Effector memory CD8-positive, alpha-beta T cell (primary cell): ENCODE measurements at regions not wholly inside any gene's neighbourhood (a gene's known extent, or its start where the extent isn't known, plus 50 kb on each side); places are given as distances from the start of the nearest gene placed in this dataset.

ENCODE experiments used
- ATAC-seq: fragments of 150-1000 bp; cut with Tn5 transposase; replicated peaks from 2 replicates; pipeline ENCODE4 v1.10.0; 2021; ENCODE audit warnings: mild to moderate bottlenecking, moderate library complexity
- DNase-seq, 3 experiments: peaks; one replicate each; pipeline ENCODE4 v3.0.0; 2021
- H3K27ac Mint-ChIP-seq, 2 donors: one replicate each; pipeline ENCODE4 v1.8.0; 2022; ENCODE audit warnings: mild to moderate bottlenecking in 2 of 2, mixed read lengths in 2 of 2, moderate library complexity in 2 of 2
- H3K27me3 Mint-ChIP-seq, 2 donors: one replicate each; pipeline ENCODE4 v1.8.0; 2022; ENCODE audit warnings: mixed read lengths in 2 of 2
- H3K36me3 Mint-ChIP-seq: one replicate; pipeline ENCODE4 v1.8.0; 2022; ENCODE audit warnings: mild to moderate bottlenecking, moderate library complexity, mixed read lengths; ENCODE audit not compliant: insufficient read depth
- H3K4me1 Mint-ChIP-seq, 2 donors: one replicate each; pipeline ENCODE4 v1.8.0; 2022; ENCODE audit warnings: low read depth in 2 of 2, mixed read lengths in 2 of 2
- H3K4me3 Mint-ChIP-seq, 2 donors: one replicate each; pipeline ENCODE4 v1.8.0; 2022; ENCODE audit warnings: mild to moderate bottlenecking in 2 of 2, mixed read lengths in 2 of 2, moderate library complexity in 2 of 2
- H3K9me3 Mint-ChIP-seq, 2 donors: one replicate each; pipeline ENCODE4 v1.8.0; 2022; ENCODE audit warnings: mixed read lengths in 2 of 2

GRCh38 chr17:77738751-77739531 is 219.6 kb upstream of the TNRC6C start:
- peaks cover 0 to 40% of the 10 kb centered on the region in 2 donors for H3K27me3 Mint-ChIP-seq
- DNase-seq (no peak), ATAC-seq (no peak)
- no peaks in the 10 kb centered on the region for H3K9me3 Mint-ChIP-seq
- H3K27ac Mint-ChIP-seq = no peak overlapping the region
- peaks cover 0 to 2% of the 10 kb centered on the region in 2 donors for H3K4me1 Mint-ChIP-seq
- no peaks in the 10 kb centered on the region for H3K36me3 Mint-ChIP-seq
- no peak overlapping the region for H3K4me3 Mint-ChIP-seq

- peaks cover 0 to 2% of the 10 kb centered on the region in 2 donors for H3K4me1 Mint-ChIP-seq
- no peaks in the 10 kb centered on the region for H3K36me3 Mint-ChIP-seq
- DNase-seq (no peak), ATAC-seq (no peak)
- no peak overlapping the region for H3K27ac Mint-ChIP-seq
- H3K27me3 Mint-ChIP-seq = peaks cover 0 to 33% of the 10 kb centered on the region in 2 donors
- H3K9me3 Mint-ChIP-seq = no peaks in the 10 kb centered on the region
- no peak overlapping the region for H3K4me3 Mint-ChIP-seq
Observed at GRCh38 chr17:77740481-77740880, 218.0 kb upstream of the TNRC6C start.

- ATAC-seq = no peak
- peak; percentile 22 to 28 (median 26) for DNase-seq
- H3K36me3 Mint-ChIP-seq = no peaks in the 10 kb centered on the region
Observed at GRCh38 chr17:77741109-77741508, 217.4 kb upstream of the TNRC6C start.

GRCh38 chr17:77742579-77742978 is 215.9 kb upstream of the TNRC6C start:
- Mint-ChIP-seq H3K27ac (no peak overlapping the region), H3K9me3 (no peaks in the 10 kb centered on the region), H3K4me3 (no peak overlapping the region), H3K4me1 (peaks cover 0 to 2% of the 10 kb centered on the region in 2 donors), H3K36me3 (no peaks in the 10 kb centered on the region), H3K27me3 (peaks cover 0 to 23% of the 10 kb centered on the region in 2 donors)
- DNase-seq (no peak), ATAC-seq (no peak)

More at GRCh38 chr17:77741109-77741508, 217.4 kb upstream of the TNRC6C start:
- Mint-ChIP-seq H3K4me1 (peaks cover 0 to 2% of the 10 kb centered on the region in 2 donors), H3K9me3 (no peaks in the 10 kb centered on the region), H3K27me3 (peaks cover 0 to 30% of the 10 kb centered on the region in 2 donors), H3K27ac (no peak overlapping the region), H3K4me3 (no peak overlapping the region)

- DNase-seq = no peak
- H3K27me3 Mint-ChIP-seq = peaks cover 0 to 12% of the 10 kb centered on the region in 2 donors
- ATAC-seq = no peak
- no peaks in the 10 kb centered on the region for H3K9me3 Mint-ChIP-seq
- no peak overlapping the region for H3K4me3 Mint-ChIP-seq
- no peaks in the 10 kb centered on the region for H3K36me3 Mint-ChIP-seq
- H3K4me1 Mint-ChIP-seq = no peaks in the 10 kb centered on the region
- H3K27ac Mint-ChIP-seq = no peak overlapping the region
Observed at GRCh38 chr17:77744066-77744988, 214.2 kb upstream of the TNRC6C start.

- Mint-ChIP-seq H3K27ac (no peak overlapping the region), H3K4me3 (no peak overlapping the region), H3K4me1 (peaks cover 0 to 2% of the 10 kb centered on the region in 2 donors), H3K9me3 (no peaks in the 10 kb centered on the region), H3K36me3 (no peaks in the 10 kb centered on the region), H3K27me3 (peaks cover 0 to 16% of the 10 kb centered on the region in 2 donors)
- no peak for ATAC-seq
- DNase-seq = no peak
Observed at GRCh38 chr17:77745702-77746101, 212.8 kb upstream of the TNRC6C start.

GRCh38 chr17:77746393-77746792 is 212.1 kb upstream of the TNRC6C start:
- DNase-seq (no peak), ATAC-seq (no peak)
- Mint-ChIP-seq H3K36me3 (no peaks in the 10 kb centered on the region), H3K27me3 (peaks cover 0 to 18% of the 10 kb centered on the region in 2 donors), H3K9me3 (no peaks in the 10 kb centered on the region), H3K27ac (no peak overlapping the region), H3K4me1 (peaks cover 0 to 2% of the 10 kb centered on the region in 2 donors), H3K4me3 (no peak overlapping the region)

GRCh38 chr17:77746896-77747554 is 211.5 kb upstream of the TNRC6C start:
- no peaks in the 10 kb centered on the region for H3K9me3 Mint-ChIP-seq
- no peak overlapping the region for H3K4me3 Mint-ChIP-seq
- ATAC-seq (no peak), DNase-seq (no peak)
- peaks cover 0 to 18% of the 10 kb centered on the region in 2 donors for H3K27me3 Mint-ChIP-seq
- H3K27ac Mint-ChIP-seq = no peak overlapping the region
- peaks cover 0 to 2% of the 10 kb centered on the region in 2 donors for H3K4me1 Mint-ChIP-seq
- no peaks in the 10 kb centered on the region for H3K36me3 Mint-ChIP-seq

GRCh38 chr17:77748436-77748835 is 210.1 kb upstream of the TNRC6C start:
- H3K36me3 Mint-ChIP-seq = no peaks in the 10 kb centered on the region
- no peaks in the 10 kb centered on the region for H3K9me3 Mint-ChIP-seq
- DNase-seq = no peak
- peaks cover 0 to 18% of the 10 kb centered on the region in 2 donors for H3K27me3 Mint-ChIP-seq
- peak overlapping the region in 1 of 2 donors; percentile 29 for H3K27ac Mint-ChIP-seq
- no peak overlapping the region for H3K4me3 Mint-ChIP-seq
- peaks cover 0 to 2% of the 10 kb centered on the region in 2 donors for H3K4me1 Mint-ChIP-seq
- no peak for ATAC-seq

GRCh38 chr17:77749321-77749751 is 209.2 kb upstream of the TNRC6C start:
- Mint-ChIP-seq H3K9me3 (no peaks in the 10 kb centered on the region), H3K4me3 (no peak overlapping the region), H3K4me1 (peaks cover 0 to 2% of the 10 kb centered on the region in 2 donors), H3K27ac (no peak overlapping the region), H3K36me3 (no peaks in the 10 kb centered on the region), H3K27me3 (peaks cover 0 to 19% of the 10 kb centered on the region in 2 donors)
- no peak for ATAC-seq
- no peak for DNase-seq

- H3K36me3 Mint-ChIP-seq = no peaks in the 10 kb centered on the region
- H3K4me3 Mint-ChIP-seq = no peak overlapping the region
- no peaks in the 10 kb centered on the region for H3K9me3 Mint-ChIP-seq
- DNase-seq (no peak), ATAC-seq (no peak)
- peaks cover 0 to 17% of the 10 kb centered on the region in 2 donors for H3K27me3 Mint-ChIP-seq
- H3K27ac Mint-ChIP-seq = no peak overlapping the region
- peaks cover 0 to 2% of the 10 kb centered on the region in 2 donors for H3K4me1 Mint-ChIP-seq
Observed at GRCh38 chr17:77749989-77750388, 208.5 kb upstream of the TNRC6C start.

GRCh38 chr17:77750427-77751043 is 208.0 kb upstream of the TNRC6C start:
- ATAC-seq (no peak), DNase-seq (no peak)
- Mint-ChIP-seq H3K9me3 (no peaks in the 10 kb centered on the region), H3K4me1 (peaks cover 0 to 2% of the 10 kb centered on the region in 2 donors), H3K36me3 (no peaks in the 10 kb centered on the region), H3K27me3 (peaks cover 0 to 16% of the 10 kb centered on the region in 2 donors), H3K27ac (no peak overlapping the region), H3K4me3 (no peak overlapping the region)

- peaks cover 0 to 2% of the 10 kb centered on the region in 2 donors for H3K4me1 Mint-ChIP-seq
- H3K27me3 Mint-ChIP-seq = peaks cover 0 to 16% of the 10 kb centered on the region in 2 donors
- no peaks in the 10 kb centered on the region for H3K9me3 Mint-ChIP-seq
- H3K36me3 Mint-ChIP-seq = no peaks in the 10 kb centered on the region
- H3K27ac Mint-ChIP-seq = no peak overlapping the region
- ATAC-seq = no peak
- DNase-seq = no peak
- no peak overlapping the region for H3K4me3 Mint-ChIP-seq
Observed at GRCh38 chr17:77753246-77753645, 205.3 kb upstream of the TNRC6C start.
